ENCODE measurements at regions not wholly inside any gene's neighbourhood (a gene's known extent, or its start where the extent isn't known, plus 50 kb on each side); places are given as distances from the start of the nearest gene placed in this dataset.
"Not testable (repeated sequence)": the region's sequence is repeated elsewhere in the genome, so short reads cannot be mapped to it uniquely, and the experiment has no call there.

GRCh38 chr6:86285876-86286275, 643.2 kb upstream of the SYNCRIP start:
- DNase-seq (ENCODE audit: low read depth) = no peak
- TF ChIP-seq CTCF (IDR thresholded peaks at IDR 0.05; ENCODE audit: control insufficient read depth, insufficient read depth, low read depth, low read length, missing control alignments) = no peak

GRCh38 chr6:86284809-86285480, 642.3 kb upstream of the SYNCRIP start:
- not testable (repeated sequence) for DNase-seq (ENCODE audit: low read depth)

More at GRCh38 chr6:86285876-86286275, 643.2 kb upstream of the SYNCRIP start:
- no peak overlapping the region for H3K4me3 ChIP-seq (ENCODE audit: control insufficient read depth, low read depth, low read length)

GRCh38 chr6:86283596-86283995, 640.9 kb upstream of the SYNCRIP start:
- DNase-seq (ENCODE audit: low read depth); H3K4me3 ChIP-seq (ENCODE audit: control insufficient read depth, low read depth, low read length): not testable (repeated sequence)

More at GRCh38 chr6:86284809-86285480, 642.3 kb upstream of the SYNCRIP start:
- not testable (repeated sequence) for H3K4me3 ChIP-seq (ENCODE audit: control insufficient read depth, low read depth, low read length)

GRCh38 chr6:86276056-86276455, 633.4 kb upstream of the SYNCRIP start:
- DNase-seq (ENCODE audit: low read depth) = no peak
- H3K4me3 ChIP-seq (ENCODE audit: control insufficient read depth, low read depth, low read length) = no peak overlapping the region
- no peak for TF ChIP-seq CTCF (IDR thresholded peaks at IDR 0.05; ENCODE audit: control insufficient read depth, insufficient read depth, low read depth, low read length, missing control alignments)

GRCh38 chr6:86273936-86274335, 631.2 kb upstream of the SYNCRIP start:
- no peak for TF ChIP-seq CTCF (IDR thresholded peaks at IDR 0.05; ENCODE audit: control insufficient read depth, insufficient read depth, low read depth, low read length, missing control alignments)
- H3K4me3 ChIP-seq (ENCODE audit: control insufficient read depth, low read depth, low read length) = no peak overlapping the region
- DNase-seq (ENCODE audit: low read depth) = no peak

GRCh38 chr6:86256615-86257187, 614.0 kb upstream of the SYNCRIP start:
- no peak for DNase-seq (ENCODE audit: low read depth)
- no peak for TF ChIP-seq CTCF (IDR thresholded peaks at IDR 0.05; ENCODE audit: control insufficient read depth, insufficient read depth, low read depth, low read length, missing control alignments)
- H3K4me3 ChIP-seq (ENCODE audit: control insufficient read depth, low read depth, low read length) = no peak overlapping the region

- no peak for DNase-seq (ENCODE audit: low read depth)
- TF ChIP-seq CTCF (IDR thresholded peaks at IDR 0.05; ENCODE audit: control insufficient read depth, insufficient read depth, low read depth, low read length, missing control alignments) = no peak
- H3K4me3 ChIP-seq (ENCODE audit: control insufficient read depth, low read depth, low read length) = no peak overlapping the region
These were observed 613.3 kb upstream of the SYNCRIP start for GRCh38 chr6:86255973-86256372.

All from AG09309 (cell line).